ENCODE measurements at regions not wholly inside any gene's neighbourhood (a gene's known extent, or its start where the extent isn't known, plus 50 kb on each side); places are given as distances from the start of the nearest gene placed in this dataset.

DNA sequence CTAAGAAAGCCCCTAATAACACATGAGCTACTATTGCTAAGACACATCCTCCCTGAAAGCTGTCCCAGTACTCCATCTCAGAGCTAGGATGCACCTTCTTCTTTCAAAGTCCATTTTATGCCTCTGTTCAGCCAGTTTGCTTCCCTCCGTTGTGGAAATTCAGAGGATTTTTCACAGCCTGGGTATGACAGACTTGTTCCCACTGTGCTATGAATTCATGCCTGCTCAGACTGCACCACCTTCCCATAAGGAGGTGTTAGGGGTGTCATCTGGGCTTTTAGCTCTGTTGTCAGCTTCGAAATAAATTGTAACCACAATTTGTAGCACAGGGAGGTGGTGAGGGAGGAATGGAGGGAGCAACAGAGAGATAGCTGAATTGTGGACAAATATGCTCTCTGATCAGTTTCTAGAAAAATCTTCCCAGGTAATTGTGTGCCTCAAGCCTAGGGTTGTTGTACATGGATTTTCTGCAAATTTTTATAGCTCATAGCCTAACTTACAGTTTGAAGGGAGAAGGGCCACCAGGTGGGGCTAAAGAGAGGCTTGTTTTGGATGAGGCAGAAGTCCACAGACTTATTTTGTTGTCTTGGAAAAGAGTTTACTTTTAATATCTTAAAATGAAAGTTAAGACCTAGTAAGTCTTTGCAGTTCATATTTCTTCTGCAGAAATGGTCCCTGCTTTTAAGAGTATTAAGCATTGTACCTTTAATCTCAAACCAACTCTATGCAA, 462.0 kb downstream of the PDCD6IP start:
- no peak for DNase-seq

DNA sequence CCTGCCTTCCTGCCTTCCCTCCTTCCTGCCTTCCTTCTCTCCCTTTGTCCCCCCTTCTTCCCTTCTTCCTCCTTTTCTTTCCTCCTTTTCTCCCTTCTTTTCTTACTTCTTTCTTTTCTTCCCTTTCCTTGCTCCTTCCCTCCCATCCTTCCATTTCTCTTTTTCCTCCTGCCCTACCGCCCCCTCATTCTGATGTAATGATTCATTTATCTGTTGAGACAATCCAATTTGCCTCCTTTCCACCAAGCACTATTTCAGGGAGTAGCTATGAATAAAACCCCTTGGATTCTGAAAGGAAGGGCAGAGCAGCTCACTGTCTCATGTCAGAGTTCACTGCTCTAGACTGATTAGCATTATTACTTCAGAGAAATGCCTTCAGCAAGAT, 462.6 kb downstream of the PDCD6IP start:
- DNase-seq = no peak

DNA sequence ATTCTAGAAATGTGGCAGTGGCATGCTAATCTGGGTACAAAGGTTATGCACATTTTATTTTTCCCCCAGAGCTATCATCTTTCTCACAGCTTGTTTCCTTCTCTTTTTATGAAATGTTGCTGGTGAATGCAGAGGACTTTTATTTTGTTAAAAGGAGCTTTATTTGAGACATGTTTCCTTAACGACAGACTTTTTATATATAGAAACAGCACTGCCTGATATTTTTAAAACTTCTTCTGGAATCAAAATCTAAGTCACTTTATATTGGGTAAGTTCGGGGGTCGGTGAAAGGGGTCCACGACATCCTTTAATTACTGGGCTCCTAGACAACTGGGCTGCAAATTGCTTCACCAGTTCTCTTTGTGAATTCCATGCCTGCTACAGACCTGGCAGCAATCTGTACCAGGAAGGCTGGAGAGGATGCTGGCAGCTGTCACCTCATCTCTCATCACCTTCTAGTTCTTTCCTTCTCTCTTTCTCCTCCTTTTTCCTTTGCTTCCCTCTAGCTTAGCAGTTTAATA, 464.7 kb downstream of the PDCD6IP start:
- no peak for DNase-seq

DNA sequence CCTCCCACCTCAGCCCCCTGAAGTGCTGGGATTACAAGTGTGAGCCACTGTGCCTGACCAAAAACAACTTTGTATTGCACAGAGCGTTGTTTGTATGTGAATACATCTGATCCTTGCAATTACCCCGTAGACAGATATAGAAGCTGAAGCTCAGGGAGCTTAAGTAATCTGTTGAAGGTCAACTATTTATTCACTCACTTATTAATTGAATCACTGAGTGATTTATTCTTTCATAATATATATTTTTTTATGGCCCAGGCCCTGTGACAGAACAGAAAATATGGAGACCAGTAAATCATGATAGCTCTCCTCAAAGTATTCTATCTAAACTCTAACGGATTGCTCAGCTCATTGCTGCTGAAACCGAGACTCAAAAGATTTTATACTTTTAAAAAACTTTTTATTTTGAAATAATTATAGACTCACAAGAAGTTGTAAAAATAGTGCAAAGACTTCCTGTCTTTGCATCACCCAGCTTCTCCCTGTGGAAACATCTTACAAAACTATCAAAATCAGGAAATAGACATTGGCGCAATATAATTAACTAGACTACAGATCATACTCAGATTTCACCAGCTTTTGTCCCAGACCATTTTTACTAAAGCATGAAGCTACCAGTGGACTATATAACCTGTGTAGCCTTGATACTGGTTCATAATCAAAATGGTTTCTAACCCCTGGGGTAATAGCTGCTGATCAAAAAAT, 466.1 kb downstream of the PDCD6IP start:
- DNase-seq = no peak

DNA sequence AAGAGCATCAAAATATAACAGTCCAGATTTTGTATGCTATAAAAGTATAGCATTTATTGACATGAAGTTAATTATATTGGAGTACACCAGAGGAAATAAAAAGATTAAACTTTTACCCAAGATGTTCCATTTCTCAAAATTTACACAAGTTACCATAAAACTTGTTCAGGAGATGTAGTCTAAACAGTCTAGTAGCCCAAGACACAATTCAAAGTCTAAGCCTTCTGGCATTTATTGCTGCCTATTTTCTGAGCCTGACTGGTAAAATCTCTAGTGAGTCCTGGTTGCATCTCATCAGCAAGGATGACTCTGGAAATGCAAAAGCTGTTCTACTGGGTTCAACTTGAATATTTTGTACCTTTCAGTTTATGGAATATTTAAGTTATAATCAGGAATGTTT, 468.7 kb downstream of the PDCD6IP start:
- no peak for DNase-seq

DNA sequence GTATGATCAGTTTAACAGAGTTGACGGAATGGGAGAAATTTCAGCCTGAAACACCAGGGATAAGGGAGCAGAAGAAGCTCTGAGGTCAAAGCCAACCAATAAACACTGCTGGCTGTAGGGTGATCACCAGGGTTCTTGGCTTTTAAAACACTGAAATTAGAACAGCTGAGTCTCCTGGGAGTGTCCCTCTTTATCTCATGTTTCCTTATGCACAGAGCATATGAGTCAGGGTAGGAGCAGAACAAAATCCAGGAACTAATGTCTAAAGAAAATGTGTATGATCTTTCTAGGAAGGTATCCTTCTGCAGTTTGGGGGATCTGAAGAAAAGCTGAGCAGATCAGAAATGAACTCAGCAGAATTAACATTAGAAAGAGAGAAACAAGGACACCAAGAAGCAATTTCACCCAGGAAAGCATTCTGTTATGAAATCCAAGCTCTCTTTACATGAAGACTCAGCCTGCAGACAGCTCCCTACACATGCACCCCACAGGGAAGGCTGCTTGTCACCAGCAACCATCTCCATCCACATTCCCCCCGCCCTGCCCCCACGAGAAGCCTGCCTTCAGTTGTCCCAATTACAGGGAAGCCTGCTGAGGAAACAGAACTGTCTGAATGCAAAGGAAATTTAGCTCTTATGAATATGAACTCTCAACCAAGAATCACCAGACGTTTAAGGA, 469.7 kb downstream of the PDCD6IP start:
- DNase-seq = no peak

DNA sequence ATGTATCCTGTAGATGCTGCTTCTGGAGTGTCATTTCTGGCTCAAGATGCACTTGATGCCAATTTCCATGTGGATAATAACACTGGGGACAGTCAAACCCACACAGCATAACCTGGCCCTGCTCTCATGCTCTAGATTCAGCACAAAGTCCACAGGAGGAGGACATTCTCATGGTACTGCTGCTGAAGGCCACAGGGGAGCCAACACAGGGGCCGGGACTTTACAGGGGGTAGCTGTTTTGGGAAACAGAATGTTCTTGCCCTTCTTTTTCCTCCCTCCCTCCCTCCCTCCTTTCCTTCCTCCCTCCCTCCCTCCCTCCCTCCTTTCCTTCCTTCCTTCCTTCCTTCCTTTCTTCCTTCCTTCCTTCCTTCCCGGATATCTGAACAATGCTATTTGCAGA, 477.4 kb downstream of the PDCD6IP start:
- DNase-seq = no peak

DNA sequence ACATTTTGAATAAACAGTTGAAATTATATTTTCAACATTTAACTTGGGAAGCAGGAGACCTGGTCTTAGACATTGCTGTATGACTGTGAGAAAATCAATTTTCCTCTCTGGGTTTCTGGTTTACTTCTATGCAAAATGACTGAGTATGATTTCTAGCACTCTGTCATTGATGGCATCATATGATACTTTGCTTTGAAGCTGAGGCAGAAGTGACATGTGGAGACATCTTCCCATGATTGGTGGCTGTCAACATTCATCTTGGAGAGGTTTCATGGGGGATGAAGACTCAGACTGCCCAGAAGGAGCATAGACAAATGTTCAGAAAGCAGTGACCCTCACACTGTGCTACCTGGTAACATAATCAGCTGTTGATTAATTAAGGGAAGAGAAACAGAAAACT, 477.9 kb downstream of the PDCD6IP start:
- DNase-seq = no peak

DNA sequence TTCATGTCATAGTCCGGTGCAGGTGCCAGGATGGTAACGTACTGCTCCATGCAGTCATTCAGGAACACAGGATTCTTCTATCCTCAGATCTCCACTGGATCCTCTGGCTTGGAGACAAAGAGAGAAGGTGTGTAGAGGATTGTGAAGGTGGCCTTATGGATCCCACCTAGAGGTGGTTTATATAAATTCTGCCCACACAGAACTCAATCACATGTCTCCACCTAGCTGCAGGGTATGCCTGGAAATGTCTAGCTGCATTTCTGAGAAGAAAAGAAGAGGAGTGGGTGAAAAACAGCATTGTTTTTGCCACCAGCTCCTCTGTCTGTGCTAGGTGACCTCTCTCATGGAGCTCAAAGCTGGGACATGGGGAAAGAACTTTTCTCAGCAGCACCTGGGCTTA, 478.7 kb downstream of the PDCD6IP start:
- no peak for DNase-seq

DNA sequence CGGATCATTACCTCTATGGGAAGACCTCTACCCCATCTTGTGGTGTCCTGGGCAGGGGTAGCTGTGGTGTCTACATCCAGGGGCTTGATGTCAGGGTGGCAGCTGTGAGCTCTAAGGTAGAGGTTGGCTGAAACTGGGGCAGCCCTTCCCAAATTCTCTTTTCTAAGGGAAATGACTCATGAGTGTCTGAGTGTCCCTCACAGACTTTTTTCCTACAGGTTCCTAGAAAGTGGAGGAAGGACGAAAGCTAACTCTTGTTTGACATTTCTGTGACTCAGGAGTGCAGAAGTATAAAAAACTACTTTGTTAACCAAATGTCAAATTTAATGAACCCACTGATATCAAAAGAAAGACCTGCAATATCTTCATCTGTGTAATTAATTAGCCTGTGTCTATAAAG, 481.5 kb downstream of the PDCD6IP start:
- no peak for DNase-seq

DNA sequence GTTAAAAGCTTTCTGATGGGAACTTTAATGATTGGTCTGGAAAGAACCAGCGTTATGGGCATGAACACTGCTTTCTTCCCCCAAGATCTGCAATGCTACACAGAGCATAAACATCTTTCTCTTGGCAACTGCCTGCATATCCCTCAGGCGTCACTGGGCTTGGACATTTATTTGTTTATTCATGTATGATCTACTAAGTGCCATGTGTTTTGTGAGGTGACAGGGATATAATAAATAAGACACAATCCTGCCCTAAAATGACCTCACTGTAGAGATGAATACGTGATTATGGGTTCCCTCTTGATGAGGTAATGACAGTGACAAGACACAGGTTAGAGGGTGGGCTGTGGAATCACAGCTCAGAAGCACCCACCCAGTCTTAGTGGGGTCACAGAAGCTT, 485.3 kb downstream of the PDCD6IP start:
- DNase-seq = no peak

DNA sequence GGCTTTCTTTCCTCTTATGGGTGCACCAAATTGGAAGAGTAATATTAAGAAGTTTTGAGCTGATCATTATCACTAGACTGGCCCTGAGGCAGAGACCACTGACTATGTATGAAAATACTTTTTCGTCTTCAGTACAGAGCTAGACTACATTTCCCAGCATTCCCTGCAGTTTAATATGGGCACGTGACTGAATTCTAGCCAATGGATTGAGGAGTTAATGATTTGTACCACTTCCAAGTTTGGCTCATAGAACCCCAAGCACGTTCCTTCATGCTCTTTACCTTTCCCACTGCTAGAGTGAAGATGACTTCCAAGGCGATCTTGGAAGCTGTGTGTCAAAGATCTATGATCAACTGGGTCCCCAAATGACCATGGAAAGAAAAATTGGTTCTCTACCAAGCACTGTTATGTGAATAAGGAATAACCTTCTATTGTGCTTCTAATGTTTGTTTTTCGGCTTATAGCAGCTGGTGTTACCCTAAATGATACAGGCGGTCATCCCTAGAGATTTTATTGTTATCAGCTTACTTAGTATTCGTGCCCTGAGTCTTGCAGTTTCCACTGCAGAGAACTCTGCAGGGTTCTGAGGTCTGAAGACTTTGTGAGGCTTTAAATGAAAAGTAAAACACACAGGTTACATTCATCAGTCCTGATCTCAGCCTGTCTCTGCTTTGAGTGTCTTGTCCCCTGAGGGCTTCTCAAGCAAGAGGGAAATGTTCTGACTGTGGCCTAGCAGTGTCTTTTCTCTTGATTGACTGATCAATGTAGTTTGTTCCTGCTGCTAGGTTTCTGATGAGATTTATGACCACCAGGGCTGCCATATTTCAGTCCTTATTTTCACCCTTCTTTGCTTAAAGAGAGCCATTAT, 486.8 kb downstream of the PDCD6IP start:
- DNase-seq = no peak

DNA sequence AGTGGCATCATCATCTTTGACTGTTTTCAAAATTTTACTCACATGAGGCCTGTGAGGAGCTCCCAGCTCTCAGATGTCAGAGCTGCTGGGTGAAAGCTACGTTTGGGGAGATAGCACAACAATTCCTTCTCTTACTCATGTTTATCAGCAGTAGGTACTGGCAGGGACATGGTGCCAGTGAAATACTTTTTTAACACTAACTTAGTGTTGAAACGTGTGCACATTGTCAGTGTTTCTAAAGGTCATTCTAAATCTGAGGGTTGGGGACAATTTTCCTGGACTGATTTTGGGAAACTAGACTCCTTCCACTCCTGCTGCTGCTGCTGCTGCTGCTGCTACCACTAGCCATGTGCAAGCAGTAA, 487.4 kb downstream of the PDCD6IP start:
- no peak for DNase-seq

DNA sequence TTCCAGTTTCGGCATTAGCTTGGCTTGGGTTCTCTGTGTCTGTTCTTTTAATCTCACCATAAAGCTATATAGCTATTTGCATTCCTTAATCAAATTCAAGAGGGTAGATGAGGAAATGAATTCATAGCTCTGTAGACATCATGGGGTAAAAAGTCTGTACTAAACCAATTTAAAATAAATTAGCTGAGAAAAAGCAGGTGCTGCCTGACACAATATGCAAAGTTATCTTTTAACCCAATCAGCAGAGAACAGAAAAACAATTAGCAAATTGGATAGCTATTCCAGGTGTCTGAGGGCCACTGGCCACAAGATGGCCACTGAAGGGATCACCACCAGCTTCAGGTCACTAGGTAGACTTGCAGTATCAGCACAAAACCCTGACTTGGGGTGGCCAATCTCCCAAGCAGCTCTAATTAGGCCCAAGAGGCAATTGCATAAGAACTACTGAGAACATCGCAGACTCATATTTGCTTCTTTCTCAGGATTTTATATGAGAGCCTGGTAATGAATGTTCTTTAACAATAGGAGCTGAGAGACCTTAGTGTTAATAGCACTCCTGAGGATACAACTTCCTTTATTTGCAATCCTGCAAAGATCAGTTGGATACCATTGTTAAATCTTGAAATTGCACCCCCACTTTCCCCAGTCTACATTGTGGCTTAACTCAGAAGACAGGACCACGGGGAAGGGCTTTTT, 494.3 kb downstream of the PDCD6IP start:
- no peak for DNase-seq

DNA sequence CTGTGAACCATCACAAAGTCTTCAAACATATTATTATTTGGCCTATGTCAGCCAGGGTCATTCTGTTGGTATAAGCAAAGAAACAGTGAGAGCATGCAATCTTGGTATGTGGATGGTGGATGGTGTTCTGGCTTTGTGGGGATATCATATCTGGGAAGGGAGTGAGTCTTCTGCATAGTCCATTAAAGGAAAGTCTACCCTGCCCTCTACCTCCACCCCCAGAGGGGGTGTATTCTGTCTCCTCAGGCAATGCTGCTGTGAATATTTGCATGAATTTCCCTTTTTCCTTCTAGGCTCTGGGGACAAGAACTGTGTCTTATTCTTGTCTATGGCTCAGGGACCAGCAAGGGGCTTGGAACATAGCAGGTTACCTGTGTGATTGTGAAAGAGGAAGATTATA, 495.8 kb downstream of the PDCD6IP start:
- no peak for DNase-seq

DNA sequence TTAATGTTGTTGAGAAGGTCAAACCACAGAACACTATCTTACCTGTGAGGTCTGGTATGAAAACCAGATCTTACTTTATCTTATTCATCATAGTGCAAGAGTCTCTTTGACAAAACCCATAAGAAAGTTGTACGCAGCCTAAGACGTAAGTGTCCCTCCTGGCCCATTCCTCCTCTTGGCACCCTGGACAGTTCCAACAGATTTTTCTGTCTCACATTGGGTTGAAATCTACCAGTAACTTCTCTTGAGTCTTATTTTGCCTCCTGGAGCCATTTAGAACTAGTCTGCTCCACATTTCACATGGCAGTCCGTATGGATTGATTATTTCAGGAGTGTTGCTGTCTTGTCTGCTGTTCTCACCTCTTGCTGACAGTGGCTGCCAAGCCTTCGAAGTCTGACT, 498.4 kb downstream of the PDCD6IP start:
- DNase-seq = no peak

DNA sequence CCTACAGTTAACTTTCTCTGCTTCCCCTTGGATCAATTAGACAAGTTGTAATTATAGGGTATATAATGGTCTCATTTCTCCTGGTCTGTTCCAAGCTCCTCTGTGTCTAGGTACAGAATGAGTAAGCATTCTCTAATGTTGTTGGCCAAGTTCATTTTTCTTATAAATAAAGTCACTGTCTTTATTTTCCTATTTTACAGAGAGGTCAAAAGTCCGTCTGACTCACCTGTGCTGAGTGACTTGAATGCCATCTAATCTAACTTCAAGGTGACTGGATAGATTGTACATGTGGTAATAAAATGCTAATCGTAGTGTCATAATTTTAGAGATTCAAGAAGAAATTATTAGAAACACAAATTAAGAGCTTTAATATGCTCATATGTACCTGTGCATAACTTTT, 500.2 kb downstream of the PDCD6IP start:
- DNase-seq = no peak

DNA sequence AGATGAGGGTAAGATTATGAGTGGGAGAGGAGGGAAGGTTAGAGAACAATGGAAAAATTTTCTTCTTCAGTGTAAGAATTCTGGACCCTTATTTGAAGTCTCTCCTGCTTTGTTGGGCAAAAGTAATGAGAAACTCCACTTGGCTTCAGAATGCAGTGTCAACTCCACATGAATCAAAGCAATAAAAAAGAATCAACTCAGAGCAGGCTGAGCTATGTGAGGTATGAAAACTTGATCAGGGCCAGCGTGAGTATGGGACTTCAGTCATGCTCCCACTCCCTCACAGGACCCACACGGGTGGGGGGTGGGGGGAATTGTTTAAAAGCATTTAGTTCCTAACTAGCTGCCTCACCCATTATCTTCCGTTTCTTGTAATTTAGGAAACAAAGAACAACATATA, 502.2 kb downstream of the PDCD6IP start:
- DNase-seq = no peak

DNA sequence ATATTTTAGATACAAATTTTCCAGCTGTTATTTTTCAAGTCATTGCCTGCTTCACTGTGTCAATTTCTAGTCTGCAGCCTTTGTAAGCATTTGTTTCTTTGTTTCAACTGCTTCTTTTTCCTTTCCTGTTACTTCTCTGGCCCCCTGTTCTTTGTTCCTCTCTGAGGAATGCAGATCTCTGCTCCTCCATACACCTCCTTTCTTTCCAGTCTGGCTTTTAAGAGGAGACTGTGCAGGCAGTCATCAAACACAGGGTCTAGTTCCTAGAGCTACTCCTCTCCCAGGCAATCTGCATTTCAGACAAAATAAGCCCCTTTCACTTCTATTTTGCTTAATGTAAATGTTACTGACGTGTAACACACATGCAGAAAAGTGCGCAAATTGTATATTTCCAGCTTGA, 502.9 kb downstream of the PDCD6IP start:
- no peak for DNase-seq

DNA sequence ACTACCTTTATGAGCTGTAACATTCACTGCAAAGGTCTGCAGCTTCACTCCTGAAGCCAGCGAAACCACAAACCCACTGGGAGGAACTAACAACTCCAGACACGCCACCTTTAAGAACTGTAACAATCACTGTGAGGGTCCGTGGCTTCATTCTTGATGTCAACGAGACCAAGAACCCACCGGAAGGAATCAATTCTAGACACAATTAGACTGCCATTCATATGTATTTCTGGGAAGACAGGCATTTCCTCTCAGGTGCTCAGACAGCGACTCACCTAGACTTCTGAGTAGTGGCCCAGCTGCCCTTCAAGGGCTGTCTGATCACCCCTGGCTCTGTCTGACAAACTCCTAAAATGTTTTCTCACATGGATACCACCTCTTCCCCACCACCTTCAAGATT, 506.8 kb downstream of the PDCD6IP start:
- DNase-seq = no peak

DNA sequence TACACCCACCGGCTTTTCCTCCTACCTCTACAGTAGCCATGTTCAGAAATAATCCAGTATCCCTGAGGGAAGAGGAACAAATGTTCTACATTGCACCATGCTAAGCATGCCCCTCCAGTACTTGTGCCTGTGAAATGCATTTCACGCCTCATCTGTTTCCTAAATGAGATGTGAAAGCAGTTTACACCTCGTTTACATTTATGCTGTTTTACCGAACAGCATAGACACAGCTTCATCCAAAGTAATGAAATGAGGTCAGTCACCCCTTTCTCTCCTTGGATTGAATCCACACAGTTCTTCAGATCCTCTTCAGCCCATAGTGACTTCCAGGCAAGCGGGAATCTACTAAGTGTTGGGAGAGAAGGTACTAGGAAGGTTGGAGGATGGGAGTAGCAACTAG, 514.3 kb downstream of the PDCD6IP start:
- no peak for DNase-seq

DNA sequence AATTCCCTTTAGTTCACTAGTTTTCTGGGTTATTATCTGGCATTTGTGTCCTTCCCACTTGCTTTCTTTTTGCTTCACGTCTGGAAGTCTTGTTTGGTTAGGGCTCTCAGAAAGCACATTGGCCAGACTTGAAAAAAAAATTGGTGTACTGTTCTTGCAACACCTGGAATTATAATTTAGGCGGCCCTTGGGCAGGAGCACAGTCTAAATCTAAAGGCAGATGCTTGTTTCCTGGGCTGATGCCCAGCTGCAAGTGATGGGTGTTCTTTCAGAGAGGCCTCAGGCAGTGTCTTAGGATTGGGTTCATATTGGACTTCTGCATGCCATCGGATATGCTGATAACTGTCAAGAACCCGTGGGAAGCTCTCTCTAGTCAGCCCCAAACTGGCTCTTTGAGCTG, 521.5 kb downstream of the PDCD6IP start:
- DNase-seq = no peak

DNA sequence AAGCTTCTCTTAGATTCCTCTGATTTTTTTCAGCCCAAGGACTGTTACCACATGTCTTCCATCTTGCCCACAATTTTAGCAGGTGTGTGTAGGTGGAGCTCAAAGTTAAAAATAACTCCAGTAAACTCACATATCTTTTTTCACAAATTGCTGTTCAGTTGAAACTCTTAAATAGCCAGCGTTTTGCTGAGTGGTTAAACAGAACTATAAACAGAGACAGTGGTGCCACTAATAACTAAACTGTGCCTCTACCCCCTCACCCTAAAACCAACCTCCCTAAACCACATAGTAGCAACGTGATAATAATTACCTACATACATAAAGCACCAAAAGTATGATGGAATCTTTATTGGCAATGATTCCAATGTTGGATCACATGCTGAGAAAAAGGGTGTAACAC, 525.1 kb downstream of the PDCD6IP start:
- no peak for DNase-seq

Measured in activated gamma-delta T cell treated with Interleukin-2 at 50 U/mL for 16 hours (primary cell).